SK-N-SH treated with all-trans-retinoic acid at 6 μM for 48 hours (cell line): ENCODE measurements at regions not wholly inside any gene's neighbourhood (a gene's known extent, or its start where the extent isn't known, plus 50 kb on each side); places are given as distances from the start of the nearest gene placed in this dataset.

Experiments used
- CREB5 ChIP-seq: fragments of 250-450 bp; sonication (Bioruptor Pico); IDR thresholded peaks from 2 replicates; pipeline ENCODE4 v1.5.1; 2020; ENCODE audit warnings: low read depth, mild to moderate bottlenecking, moderate library complexity
- ISL1 ChIP-seq: fragments of 250-450 bp; sonication (Bioruptor Pico); IDR thresholded peaks from 2 replicates; pipeline ENCODE4 v2.1.2; 2022; ENCODE audit warnings: mild to moderate bottlenecking, moderate library complexity
- OSR1 ChIP-seq: fragments of 250-450 bp; sonication (Bioruptor Pico); IDR thresholded peaks from 2 replicates; pipeline ENCODE4 v1.8.0; 2022; ENCODE audit warnings: moderate library complexity, mild to moderate bottlenecking, inconsistent platforms
- ZFP3 ChIP-seq: fragments of 250-450 bp; sonication (Bioruptor Pico); IDR thresholded peaks from 2 replicates; pipeline ENCODE4 v1.5.0; 2020; ENCODE audit warnings: mild to moderate bottlenecking, moderate library complexity
- TF ChIP-seq, protein P1 (sequence below): fragments of 250-450 bp; sonication (Bioruptor Pico); IDR thresholded peaks from 2 replicates; pipeline ENCODE4 v1.5.0; 2020; ENCODE audit warnings: mild to moderate bottlenecking, moderate library complexity

DNA sequence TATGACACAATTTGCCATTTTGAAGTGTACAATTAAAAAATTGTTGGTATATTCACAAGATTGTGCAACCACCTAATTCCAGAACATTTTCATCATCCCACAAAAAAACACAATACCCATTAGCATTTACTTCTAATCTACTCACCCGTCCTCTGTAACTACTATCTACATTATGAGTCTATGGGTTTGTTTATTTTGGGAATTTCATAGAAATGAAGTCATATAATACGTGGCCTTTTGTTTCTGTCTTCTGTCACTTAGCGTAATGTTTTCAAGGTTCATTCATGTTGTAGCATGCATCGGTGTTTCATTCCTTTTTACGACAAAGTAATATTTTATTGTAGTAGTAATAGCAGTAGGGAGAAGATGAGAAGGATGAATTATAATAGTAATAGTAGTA lies 55.2 kb upstream of the CNTN6 start (continued):
- TF ChIP-seq, protein P1, sequence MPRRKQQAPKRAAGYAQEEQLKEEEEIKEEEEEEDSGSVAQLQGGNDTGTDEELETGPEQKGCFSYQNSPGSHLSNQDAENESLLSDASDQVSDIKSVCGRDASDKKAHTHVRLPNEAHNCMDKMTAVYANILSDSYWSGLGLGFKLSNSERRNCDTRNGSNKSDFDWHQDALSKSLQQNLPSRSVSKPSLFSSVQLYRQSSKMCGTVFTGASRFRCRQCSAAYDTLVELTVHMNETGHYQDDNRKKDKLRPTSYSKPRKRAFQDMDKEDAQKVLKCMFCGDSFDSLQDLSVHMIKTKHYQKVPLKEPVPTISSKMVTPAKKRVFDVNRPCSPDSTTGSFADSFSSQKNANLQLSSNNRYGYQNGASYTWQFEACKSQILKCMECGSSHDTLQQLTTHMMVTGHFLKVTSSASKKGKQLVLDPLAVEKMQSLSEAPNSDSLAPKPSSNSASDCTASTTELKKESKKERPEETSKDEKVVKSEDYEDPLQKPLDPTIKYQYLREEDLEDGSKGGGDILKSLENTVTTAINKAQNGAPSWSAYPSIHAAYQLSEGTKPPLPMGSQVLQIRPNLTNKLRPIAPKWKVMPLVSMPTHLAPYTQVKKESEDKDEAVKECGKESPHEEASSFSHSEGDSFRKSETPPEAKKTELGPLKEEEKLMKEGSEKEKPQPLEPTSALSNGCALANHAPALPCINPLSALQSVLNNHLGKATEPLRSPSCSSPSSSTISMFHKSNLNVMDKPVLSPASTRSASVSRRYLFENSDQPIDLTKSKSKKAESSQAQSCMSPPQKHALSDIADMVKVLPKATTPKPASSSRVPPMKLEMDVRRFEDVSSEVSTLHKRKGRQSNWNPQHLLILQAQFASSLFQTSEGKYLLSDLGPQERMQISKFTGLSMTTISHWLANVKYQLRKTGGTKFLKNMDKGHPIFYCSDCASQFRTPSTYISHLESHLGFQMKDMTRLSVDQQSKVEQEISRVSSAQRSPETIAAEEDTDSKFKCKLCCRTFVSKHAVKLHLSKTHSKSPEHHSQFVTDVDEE, result no peak
- TF ChIP-seq CREB5 (CRISPR knock-in tag) (no peak), ISL1 (CRISPR knock-in tag) (no peak), ZFP3 (CRISPR knock-in tag) (no peak), OSR1 (no peak)
